ENCODE measurements at regions not wholly inside any gene's neighbourhood (a gene's known extent, or its start where the extent isn't known, plus 50 kb on each side); places are given as distances from the start of the nearest gene placed in this dataset.

GRCh38 chr17:14725729-14726128 is 424.8 kb downstream of the HS3ST3B1 start:
- TF ChIP-seq EZH2 (optimal IDR thresholded peaks at IDR 0.05; ENCODE audit: low read depth, low read length): no peak
- no peak for TF ChIP-seq CTCF (IDR thresholded peaks at IDR 0.05; ENCODE audit: low read length)
- TF ChIP-seq EZH2phosphoT487 (IDR thresholded peaks at IDR 0.05; ENCODE audit: low read length): no peak
